WTC11 (cell line): ENCODE measurements at regions not wholly inside any gene's neighbourhood (a gene's known extent, or its start where the extent isn't known, plus 50 kb on each side); places are given as distances from the start of the nearest gene placed in this dataset.
"Not testable (repeated sequence)": the region's sequence is repeated elsewhere in the genome, so short reads cannot be mapped to it uniquely, and the experiment has no call there.

ENCODE experiments used
- ATAC-seq: fragments of 200-7000 bp; cut with Tn5 transposase; 2 replicates; pipeline ENCODE4 v1.10.0; 2021; ENCODE audit warnings: mild to moderate bottlenecking, moderate library complexity
- CTCF ChIA-PET: fragments of 300-600 bp; sonication (Branson Sonifier 250); formaldehyde crosslinking; loops from one replicate; lab custom pipeline; 2021; ENCODE audit warnings: antibody characterized with exemption; lab: Charles Lee
- POLR2A ChIA-PET: fragments of 350-600 bp; sonication (Branson Sonifier 250); formaldehyde crosslinking; loops from one replicate; lab custom pipeline; 2021; ENCODE audit warnings: antibody characterized with exemption; lab: Charles Lee
- DNase-seq: peaks from one replicate; pipeline ENCODE4 v3.0.0; 2021; ENCODE audit warnings: low spot score
- H3K27ac Mint-ChIP-seq: 2 replicates; pipeline ENCODE4 v1.8.0; 2021; ENCODE audit warnings: mixed read lengths
- H3K27me3 Mint-ChIP-seq: 2 replicates; pipeline ENCODE4 v1.8.0; 2021; ENCODE audit warnings: low read depth, mild to moderate bottlenecking, moderate library complexity, mixed read lengths
- H3K36me3 Mint-ChIP-seq: 2 replicates; pipeline ENCODE4 v1.8.0; 2021; ENCODE audit warnings: mixed read lengths
- H3K4me1 Mint-ChIP-seq: 2 replicates; pipeline ENCODE4 v1.8.0; 2022; ENCODE audit warnings: mixed read lengths
- H3K4me3 Mint-ChIP-seq: 2 replicates; pipeline ENCODE4 v1.8.0; 2021; ENCODE audit warnings: mild to moderate bottlenecking, moderate library complexity, mixed read lengths
- H3K9me3 Mint-ChIP-seq: 2 replicates; pipeline ENCODE4 v1.8.0; 2021; ENCODE audit warnings: mixed read lengths
- ATF6 ChIP-seq: sonication (generic); formaldehyde crosslinking; IDR thresholded peaks from 2 replicates; pipeline ENCODE4 v1.8.1; 2023; ENCODE audit warnings: mild to moderate bottlenecking, missing genetic modification reagents
- CBFB ChIP-seq: sonication (generic); formaldehyde crosslinking; IDR thresholded peaks from 2 replicates; pipeline ENCODE4 v1.8.1; 2022; ENCODE audit warnings: mild to moderate bottlenecking, low read depth, missing genetic modification reagents
- E2F4 ChIP-seq: sonication (generic); formaldehyde crosslinking; IDR thresholded peaks from 2 replicates; pipeline ENCODE4 v1.8.1; 2022; ENCODE audit warnings: low read depth, mild to moderate bottlenecking, moderate library complexity, missing genetic modification reagents, borderline replicate concordance
- FOXP4 ChIP-seq: sonication (generic); formaldehyde crosslinking; IDR thresholded peaks from 2 replicates; pipeline ENCODE4 v1.8.0; 2022; ENCODE audit warnings: mild to moderate bottlenecking, missing genetic modification reagents
- MXD4 ChIP-seq: fragments of 250-450 bp; sonication (Bioruptor Pico); IDR thresholded peaks from 2 replicates; pipeline ENCODE4 v1.8.0; 2021; ENCODE audit warnings: mild to moderate bottlenecking, moderate library complexity, borderline replicate concordance
- NR2C2 ChIP-seq: sonication (generic); formaldehyde crosslinking; IDR thresholded peaks from 2 replicates; pipeline ENCODE4 v1.8.0; 2022; ENCODE audit warnings: mild to moderate bottlenecking, missing genetic modification reagents
- OVOL2 ChIP-seq: fragments of 250-450 bp; sonication (Bioruptor Pico); IDR thresholded peaks from 2 replicates; pipeline ENCODE4 v1.9.0; 2021; ENCODE audit warnings: mild to moderate bottlenecking, borderline replicate concordance
- PREB ChIP-seq: sonication (generic); formaldehyde crosslinking; IDR thresholded peaks from 2 replicates; pipeline ENCODE4 v1.8.1; 2022; ENCODE audit warnings: mild to moderate bottlenecking, missing genetic modification reagents, moderate library complexity, borderline replicate concordance
- PRRX2 ChIP-seq: fragments of 250-450 bp; sonication (Bioruptor Pico); IDR thresholded peaks from 2 replicates; pipeline ENCODE4 v1.8.0; 2021; ENCODE audit warnings: mild to moderate bottlenecking
- RELA ChIP-seq: sonication (generic); formaldehyde crosslinking; IDR thresholded peaks from 2 replicates; pipeline ENCODE4 v1.8.1; 2022; ENCODE audit warnings: missing genetic modification reagents, mild to moderate bottlenecking, borderline replicate concordance
- RORB ChIP-seq: fragments of 250-450 bp; sonication (Bioruptor Pico); IDR thresholded peaks from 2 replicates; pipeline ENCODE4 v1.9.0; 2021; ENCODE audit warnings: mild to moderate bottlenecking
- SMAD4 ChIP-seq: sonication (generic); formaldehyde crosslinking; IDR thresholded peaks from 2 replicates; pipeline ENCODE4 v1.8.0; 2022; ENCODE audit warnings: mild to moderate bottlenecking, missing genetic modification reagents
- SOX15 ChIP-seq: fragments of 250-450 bp; sonication (Bioruptor Pico); IDR thresholded peaks from 2 replicates; pipeline ENCODE4 v1.9.0; 2021; ENCODE audit warnings: mild to moderate bottlenecking
- TCF7 ChIP-seq: sonication (generic); formaldehyde crosslinking; IDR thresholded peaks from 2 replicates; pipeline ENCODE4 v1.8.0; 2022; ENCODE audit warnings: mild to moderate bottlenecking, low read depth, missing genetic modification reagents, moderate library complexity
- TP53 ChIP-seq: sonication (generic); formaldehyde crosslinking; IDR thresholded peaks from 2 replicates; pipeline ENCODE4 v1.8.1; 2023; ENCODE audit warnings: mild to moderate bottlenecking, missing genetic modification reagents
- ZBTB21 ChIP-seq: sonication (generic); formaldehyde crosslinking; IDR thresholded peaks from 2 replicates; pipeline ENCODE4 v1.8.1; 2023; ENCODE audit warnings: mild to moderate bottlenecking, missing genetic modification reagents, borderline replicate concordance
- ZNF121 ChIP-seq: sonication (generic); formaldehyde crosslinking; IDR thresholded peaks from 2 replicates; pipeline ENCODE4 v1.8.0; 2023; ENCODE audit warnings: missing genetic modification reagents
- ZNF416 ChIP-seq: fragments of 250-450 bp; sonication (Bioruptor Pico); IDR thresholded peaks from 2 replicates; pipeline ENCODE4 v1.9.0; 2021; ENCODE audit warnings: mild to moderate bottlenecking, inconsistent platforms
- ZNF423 ChIP-seq: fragments of 250-450 bp; sonication (Bioruptor Pico); IDR thresholded peaks from 2 replicates; pipeline ENCODE4 v2.1.2; 2022; ENCODE audit warnings: mild to moderate bottlenecking, moderate library complexity
- ZSCAN18 ChIP-seq: fragments of 250-450 bp; sonication (Bioruptor Pico); IDR thresholded peaks from 2 replicates; pipeline ENCODE4 v2.1.2; 2022; ENCODE audit warnings: mild to moderate bottlenecking, moderate library complexity

- TF ChIP-seq PREB (CRISPR knock-in tag) (no peak), RELA (CRISPR knock-in tag) (no peak), ZNF416 (no peak), RORB (no peak), TP53 (CRISPR knock-in tag) (no peak), OVOL2 (CRISPR knock-in tag) (no peak)
These were observed 68.1 kb upstream of the DCD start (continued) for GRCh38 chr12:54716261-54716660.

GRCh38 chr12:54713876-54714275 is 65.7 kb upstream of the DCD start:
- H3K27me3 Mint-ChIP-seq, H3K36me3 Mint-ChIP-seq, ATAC-seq, H3K4me3 Mint-ChIP-seq, H3K27ac Mint-ChIP-seq, DNase-seq, H3K4me1 Mint-ChIP-seq, POLR2A ChIA-PET, H3K9me3 Mint-ChIP-seq: not testable (repeated sequence)
- CTCF ChIA-PET, result interaction anchor here (1.2 kb wide), 1 partner anchor 55 kb away, joined by 3 read pairs; no protein-coding TSS in a partner anchor

- H3K9me3 Mint-ChIP-seq, result peaks cover 6% of the 10 kb centered on the region
- H3K4me1 Mint-ChIP-seq, result peaks cover 6% of the 10 kb centered on the region; the same call in 1 of the 2 replicates
- H3K27ac Mint-ChIP-seq, result no peak overlapping the region
- H3K4me3 Mint-ChIP-seq, result no peak overlapping the region
- DNase-seq (no peak), ATAC-seq (no peak)
- H3K27me3 Mint-ChIP-seq, result no peaks in the 10 kb centered on the region; the same call in 1 of the 2 replicates
- CTCF ChIA-PET, result no interaction called here
- TF ChIP-seq ZSCAN18 (CRISPR knock-in tag), result no peak
- no peak for TF ChIP-seq ATF6 (CRISPR knock-in tag)
- TF ChIP-seq SOX15 (CRISPR knock-in tag), result no peak
- TF ChIP-seq, all 79 proteins: peak for 0
- no peaks in the 10 kb centered on the region for H3K36me3 Mint-ChIP-seq
- POLR2A ChIA-PET, result no interaction called here
These were observed 63.5 kb upstream of the DCD start for GRCh38 chr12:54711669-54712068.

GRCh38 chr12:54708826-54709225 is 60.7 kb upstream of the DCD start:
- Mint-ChIP-seq H3K27me3 (no peaks in the 10 kb centered on the region; the same call in 1 of the 2 replicates), H3K36me3 (no peaks in the 10 kb centered on the region), H3K4me3 (no peak overlapping the region), H3K27ac (no peak overlapping the region), H3K4me1 (no peaks in the 10 kb centered on the region), H3K9me3 (peaks cover 2% of the 10 kb centered on the region)
- no peak for ATAC-seq
- TF ChIP-seq SMAD4, result no peak
- no peak for TF ChIP-seq FOXP4
- no peak for TF ChIP-seq ZBTB21 (CRISPR knock-in tag)
- no peak for TF ChIP-seq E2F4 (CRISPR knock-in tag)
- TF ChIP-seq MXD4 (CRISPR knock-in tag), result no peak
- no peak for TF ChIP-seq TCF7 (CRISPR knock-in tag)
- no peak for TF ChIP-seq SOX15 (CRISPR knock-in tag)
- no peak for TF ChIP-seq ZNF121
- TF ChIP-seq ZNF423, result no peak
- no peak for TF ChIP-seq PRRX2 (CRISPR knock-in tag)
- no peak for TF ChIP-seq ZNF416
- TF ChIP-seq CBFB (CRISPR knock-in tag), result no peak
- TF ChIP-seq NR2C2 (CRISPR knock-in tag), result no peak
- POLR2A ChIA-PET, result no interaction called here
- DNase-seq, result no peak
- CTCF ChIA-PET, result interaction anchor here (1.4 kb wide), 1 partner anchor 19 kb away, joined by 3 read pairs; no protein-coding TSS in a partner anchor
